ENCODE measurements at regions not wholly inside any gene's neighbourhood (a gene's known extent, or its start where the extent isn't known, plus 50 kb on each side); places are given as distances from the start of the nearest gene placed in this dataset.

DNA sequence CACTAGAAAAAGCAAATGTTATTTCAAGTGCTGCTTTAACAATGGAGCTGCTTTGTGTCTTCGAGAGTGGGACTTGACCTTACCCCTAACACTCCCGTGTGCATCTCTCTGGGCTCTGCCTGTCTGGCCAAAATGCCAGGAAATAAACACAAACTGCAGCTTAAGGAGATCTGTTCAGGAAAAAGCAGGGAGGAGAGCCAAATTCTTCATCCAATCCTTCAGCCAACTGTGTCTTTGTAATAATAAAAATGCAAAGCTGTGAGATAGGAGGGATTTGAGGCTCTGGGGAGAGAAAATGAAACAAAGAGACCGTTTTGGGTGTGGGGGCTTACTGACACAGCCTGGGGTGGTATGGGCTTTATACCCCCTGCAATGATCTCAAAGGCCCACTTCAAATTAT is 85.8 kb upstream of the WSCD2 start:
- TF ChIP-seq, protein P1, sequence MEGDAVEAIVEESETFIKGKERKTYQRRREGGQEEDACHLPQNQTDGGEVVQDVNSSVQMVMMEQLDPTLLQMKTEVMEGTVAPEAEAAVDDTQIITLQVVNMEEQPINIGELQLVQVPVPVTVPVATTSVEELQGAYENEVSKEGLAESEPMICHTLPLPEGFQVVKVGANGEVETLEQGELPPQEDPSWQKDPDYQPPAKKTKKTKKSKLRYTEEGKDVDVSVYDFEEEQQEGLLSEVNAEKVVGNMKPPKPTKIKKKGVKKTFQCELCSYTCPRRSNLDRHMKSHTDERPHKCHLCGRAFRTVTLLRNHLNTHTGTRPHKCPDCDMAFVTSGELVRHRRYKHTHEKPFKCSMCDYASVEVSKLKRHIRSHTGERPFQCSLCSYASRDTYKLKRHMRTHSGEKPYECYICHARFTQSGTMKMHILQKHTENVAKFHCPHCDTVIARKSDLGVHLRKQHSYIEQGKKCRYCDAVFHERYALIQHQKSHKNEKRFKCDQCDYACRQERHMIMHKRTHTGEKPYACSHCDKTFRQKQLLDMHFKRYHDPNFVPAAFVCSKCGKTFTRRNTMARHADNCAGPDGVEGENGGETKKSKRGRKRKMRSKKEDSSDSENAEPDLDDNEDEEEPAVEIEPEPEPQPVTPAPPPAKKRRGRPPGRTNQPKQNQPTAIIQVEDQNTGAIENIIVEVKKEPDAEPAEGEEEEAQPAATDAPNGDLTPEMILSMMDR (IDR thresholded peaks at IDR 0.05; ENCODE audit: low read depth, low read length): no peak
- TF ChIP-seq POLR2A (IDR thresholded peaks at IDR 0.05; ENCODE audit: extremely low read depth, insufficient read length) (no peak), MYC (IDR thresholded peaks at IDR 0.05; ENCODE audit: low read depth, low read length) (no peak)

All from NB4 (cell line).